Stimulated activated CD4-positive, alpha-beta T cell treated with anti-CD3 and anti-CD28 coated beads, Interleukin-2, amount 100 ng/mL, for 24 hours (primary cell): ENCODE measurements at regions not wholly inside any gene's neighbourhood (a gene's known extent, or its start where the extent isn't known, plus 50 kb on each side); places are given as distances from the start of the nearest gene placed in this dataset.

Experiments
- DNase-seq, 2 donors: peaks; one replicate each; pipeline ENCODE4 v3.0.0-alpha.2; 2020

GRCh38 chr5:74309050-74309449, 331.5 kb downstream of the ENC1 start:
- no peak for DNase-seq

GRCh38 chr5:74306845-74307244, 333.7 kb downstream of the ENC1 start:
- no peak for DNase-seq

GRCh38 chr5:74304536-74304935, 336.0 kb downstream of the ENC1 start:
- DNase-seq: no peak

- no peak for DNase-seq
Measured at GRCh38 chr5:74303578-74303977, 336.9 kb downstream of the ENC1 start.

GRCh38 chr5:74301576-74301975, 339.0 kb downstream of the ENC1 start:
- DNase-seq: no peak

- no peak for DNase-seq
Measured at GRCh38 chr5:74300808-74301389, 339.6 kb downstream of the ENC1 start.

- DNase-seq: no peak
Measured at GRCh38 chr5:74299833-74300232, 340.7 kb downstream of the ENC1 start.

GRCh38 chr5:74296685-74297408, 343.7 kb downstream of the ENC1 start:
- no peak for DNase-seq

- no peak for DNase-seq
Measured at GRCh38 chr5:74295676-74296075, 344.9 kb downstream of the ENC1 start.

GRCh38 chr5:74295141-74295540, 345.4 kb downstream of the ENC1 start:
- no peak for DNase-seq

- no peak for DNase-seq
Measured at GRCh38 chr5:74294231-74294705, 346.3 kb downstream of the ENC1 start.

GRCh38 chr5:74293182-74293581, 347.3 kb downstream of the ENC1 start:
- no peak for DNase-seq

GRCh38 chr5:74290634-74291241, 349.8 kb downstream of the ENC1 start:
- DNase-seq: no peak

- no peak for DNase-seq
Measured at GRCh38 chr5:74289691-74290090, 350.8 kb downstream of the ENC1 start.

- DNase-seq: no peak
Measured at GRCh38 chr5:74289238-74289637, 351.3 kb downstream of the ENC1 start.

- no peak for DNase-seq
Measured at GRCh38 chr5:74288448-74289108, 351.9 kb downstream of the ENC1 start.

- no peak for DNase-seq
Measured at GRCh38 chr5:74288038-74288437, 352.5 kb downstream of the ENC1 start.

GRCh38 chr5:74286734-74287695, 353.5 kb downstream of the ENC1 start:
- no peak for DNase-seq

GRCh38 chr5:74285675-74286280, 354.8 kb downstream of the ENC1 start:
- DNase-seq: no peak

- DNase-seq: no peak
Measured at GRCh38 chr5:74282490-74282889, 358.0 kb downstream of the ENC1 start.

GRCh38 chr5:74281166-74281565, 359.4 kb downstream of the ENC1 start:
- no peak for DNase-seq

- no peak for DNase-seq
Measured at GRCh38 chr5:74280306-74280705, 360.2 kb downstream of the ENC1 start.
